ENCODE measurements at regions not wholly inside any gene's neighbourhood (a gene's known extent, or its start where the extent isn't known, plus 50 kb on each side); places are given as distances from the start of the nearest gene placed in this dataset.
"Not testable (repeated sequence)": the region's sequence is repeated elsewhere in the genome, so short reads cannot be mapped to it uniquely, and the experiment has no call there.

DNA sequence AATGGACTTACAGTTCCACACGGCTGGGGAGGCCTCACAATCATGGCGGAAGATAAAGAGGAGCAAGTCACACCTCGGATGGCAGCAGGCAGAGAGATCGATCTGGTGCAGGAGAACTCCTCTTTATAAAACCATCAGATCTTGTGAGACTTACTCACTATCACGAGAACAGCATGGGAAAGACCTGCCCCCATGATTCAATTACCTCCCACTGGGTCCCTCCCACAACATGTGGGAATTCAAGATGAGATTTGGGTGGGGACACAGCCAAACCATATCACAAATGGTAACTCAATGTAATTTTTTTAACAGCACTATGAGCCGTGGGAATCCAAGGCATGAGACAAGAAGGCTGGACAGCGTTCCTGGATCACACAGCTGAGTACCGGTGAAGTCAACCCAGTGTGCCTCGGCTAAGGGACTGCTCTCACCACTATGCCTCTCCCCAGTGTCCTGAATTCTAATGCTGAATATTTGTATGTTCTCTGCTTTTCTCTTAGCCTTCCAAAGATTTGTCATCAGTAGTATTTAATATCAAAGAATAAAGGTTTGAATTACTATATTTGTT, 84.3 kb downstream of the IRS2 start:
- DNase-seq = not testable (repeated sequence)

- DNase-seq = no peak
Observed at GRCh38 chr13:109700176-109700575, 86.2 kb downstream of the IRS2 start.

GRCh38 chr13:109699628-109700071, 86.7 kb downstream of the IRS2 start:
- no peak for DNase-seq

GRCh38 chr13:109698779-109699178, 87.6 kb downstream of the IRS2 start:
- DNase-seq = no peak

DNA sequence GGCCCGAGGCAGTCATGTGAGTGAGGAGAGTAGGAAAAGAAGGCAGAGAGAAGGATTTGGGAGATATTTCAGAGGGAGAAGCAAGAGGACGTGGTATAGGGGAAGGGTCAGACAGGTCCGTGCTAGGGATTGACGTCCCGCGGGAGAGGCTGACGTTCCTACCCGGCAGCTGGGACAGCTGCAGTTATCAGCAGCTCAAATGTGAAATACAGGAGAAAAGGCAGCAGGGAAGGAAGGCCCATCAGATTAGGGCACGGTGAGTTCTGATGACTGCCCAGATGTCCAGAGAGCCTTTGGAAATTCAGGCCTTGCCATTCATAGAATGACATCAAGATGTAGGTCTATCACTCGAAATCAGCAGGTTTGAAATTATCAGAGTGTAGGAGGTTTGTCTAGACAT, 88.4 kb downstream of the IRS2 start:
- no peak for DNase-seq

- no peak for DNase-seq
Observed at GRCh38 chr13:109695402-109696190, 90.8 kb downstream of the IRS2 start.

DNA sequence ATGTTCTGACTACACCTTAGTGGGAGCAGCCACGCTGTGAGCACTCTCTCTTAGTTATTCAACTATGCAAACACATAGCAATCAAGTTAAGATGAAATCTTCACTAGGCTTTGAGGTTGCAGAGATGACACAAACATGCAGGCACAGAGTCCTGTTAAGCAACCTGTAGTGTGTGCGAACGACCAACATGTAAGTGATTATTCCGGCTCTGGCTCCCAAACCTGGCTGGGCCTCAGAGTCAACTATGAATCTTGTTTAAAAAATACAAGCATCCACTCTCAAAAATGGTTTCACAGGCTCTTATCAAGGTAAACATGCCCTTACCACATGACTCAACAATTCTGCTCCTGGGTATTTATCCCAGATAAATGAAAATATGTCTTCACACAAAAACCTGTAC, 91.4 kb downstream of the IRS2 start:
- no peak for DNase-seq

DNA sequence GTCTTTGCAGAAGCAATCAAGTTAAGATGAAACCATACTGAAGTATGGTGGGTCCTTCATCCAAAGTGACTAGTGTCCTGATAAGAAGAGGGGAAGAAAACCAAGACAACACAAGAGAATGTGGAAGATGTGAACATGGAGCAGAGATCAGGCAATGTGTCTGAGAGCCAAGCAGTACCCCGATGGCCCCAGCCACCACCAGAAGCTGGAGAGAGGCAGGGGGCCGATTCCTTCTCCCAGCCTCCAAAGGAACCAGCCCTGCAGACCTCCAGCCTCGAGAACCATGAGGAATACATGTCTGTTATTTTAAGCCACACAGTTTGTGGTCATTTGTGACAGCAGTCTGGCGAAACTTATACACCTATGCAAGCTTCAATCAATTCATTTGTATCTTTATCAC, 93.2 kb downstream of the IRS2 start:
- no peak for DNase-seq

- DNase-seq = no peak
Observed at GRCh38 chr13:109691689-109692088, 94.7 kb downstream of the IRS2 start.

DNA sequence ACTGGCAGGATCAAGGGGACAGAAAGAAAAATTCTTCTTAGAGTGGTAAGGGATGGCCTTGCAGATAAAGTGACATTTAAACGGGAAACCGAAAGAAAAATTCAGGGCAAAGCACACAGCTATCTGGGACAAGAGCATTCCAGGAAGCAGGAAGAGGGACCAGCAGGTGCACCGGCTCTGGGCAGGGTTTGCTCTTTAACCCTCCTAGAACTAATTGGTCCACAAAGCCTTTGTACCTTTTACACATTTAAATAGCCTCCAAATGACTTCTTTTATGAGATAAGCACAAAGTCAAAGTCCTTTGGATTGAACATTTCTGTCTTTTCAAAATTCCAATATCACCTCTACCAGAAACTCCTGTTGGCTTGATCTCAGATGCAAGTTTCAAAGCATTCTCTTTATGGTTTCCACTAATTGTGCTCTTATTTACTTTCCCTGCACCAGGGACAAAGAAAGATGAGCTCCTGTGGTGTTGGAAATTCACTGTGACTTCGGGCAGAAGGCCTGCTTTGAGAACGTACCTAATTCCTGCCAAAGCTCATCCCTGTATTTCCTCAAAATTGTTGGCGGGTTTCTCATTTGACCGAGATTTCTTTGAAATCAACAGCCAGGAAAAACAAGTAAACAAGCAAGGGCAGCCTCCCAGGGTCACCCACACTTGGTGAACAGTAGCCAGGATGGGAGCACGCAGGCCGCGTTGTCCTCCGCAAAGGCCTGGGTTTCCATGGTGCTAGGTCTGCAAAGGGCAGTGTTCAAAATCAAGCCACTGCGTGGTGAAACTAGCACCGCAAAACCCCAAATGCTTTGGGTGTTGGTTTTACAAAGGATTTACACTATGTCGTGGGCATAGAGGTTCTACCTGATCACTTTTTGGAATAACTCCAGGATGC, 98.6 kb downstream of the IRS2 start:
- no peak for DNase-seq

DNA sequence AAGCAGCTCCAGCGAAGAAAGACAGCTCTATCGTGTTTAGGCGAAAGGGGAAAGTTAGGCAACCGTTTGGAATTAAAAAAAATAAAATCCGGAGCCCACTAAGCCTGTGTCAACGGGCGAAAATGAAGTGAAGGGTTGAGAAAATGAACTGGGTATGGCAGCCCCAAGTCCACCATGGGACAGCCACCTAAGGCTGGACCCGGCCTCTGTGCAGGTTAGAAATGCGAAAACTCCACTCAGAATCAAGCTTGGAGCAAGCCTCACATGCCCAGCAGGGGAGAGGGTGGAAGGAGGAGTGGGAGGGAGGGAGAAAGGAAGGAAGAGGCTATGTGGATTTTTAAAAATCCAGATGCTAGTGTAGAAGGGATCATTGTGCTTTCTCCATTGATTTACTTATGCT, 101.2 kb downstream of the IRS2 start:
- no peak for DNase-seq

GRCh38 chr13:109684824-109685202, 101.6 kb downstream of the IRS2 start:
- DNase-seq = no peak

- no peak for DNase-seq
Observed at GRCh38 chr13:109684084-109684823, 102.1 kb downstream of the IRS2 start.

- DNase-seq = no peak
Observed at GRCh38 chr13:109682534-109683244, 103.7 kb downstream of the IRS2 start.

DNA sequence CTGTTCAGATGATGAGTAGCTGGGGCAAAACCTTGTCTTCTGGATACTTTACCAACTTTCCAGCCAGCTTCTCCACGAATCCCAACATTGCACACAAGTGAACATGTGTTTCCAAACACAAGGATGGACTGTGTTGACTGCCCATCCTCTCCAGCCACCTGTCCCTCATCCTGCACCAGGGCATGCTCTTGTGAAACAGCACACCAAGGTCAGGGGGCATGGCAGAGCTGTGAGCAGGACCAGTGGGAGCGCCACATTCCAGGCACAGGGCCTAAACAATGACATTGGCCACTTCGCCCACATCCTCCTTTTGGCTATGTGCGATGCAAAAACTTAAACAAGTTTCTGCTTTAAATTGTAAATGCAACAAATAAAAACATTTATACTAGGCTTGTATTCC, 105.5 kb downstream of the IRS2 start:
- DNase-seq = no peak

DNA sequence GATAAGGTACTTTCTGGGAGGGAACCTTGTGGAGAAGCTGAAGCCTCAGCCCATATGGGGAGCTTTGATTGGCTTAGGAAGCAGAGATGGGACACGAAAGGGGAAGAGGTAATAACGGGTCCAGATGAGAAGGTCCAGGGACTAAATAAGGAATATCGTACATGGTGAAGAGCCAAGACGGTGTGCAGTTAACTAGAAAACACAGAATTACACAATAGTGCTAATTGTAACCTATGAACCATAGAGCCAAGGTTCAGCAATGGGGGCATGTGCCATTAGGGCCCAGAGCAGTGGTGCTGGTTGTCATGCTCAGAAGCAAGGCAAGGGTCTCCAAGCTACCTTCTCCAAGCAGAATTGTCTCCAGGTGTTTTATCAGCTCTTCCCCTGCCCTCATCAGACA, 106.1 kb downstream of the IRS2 start:
- DNase-seq = no peak

DNA sequence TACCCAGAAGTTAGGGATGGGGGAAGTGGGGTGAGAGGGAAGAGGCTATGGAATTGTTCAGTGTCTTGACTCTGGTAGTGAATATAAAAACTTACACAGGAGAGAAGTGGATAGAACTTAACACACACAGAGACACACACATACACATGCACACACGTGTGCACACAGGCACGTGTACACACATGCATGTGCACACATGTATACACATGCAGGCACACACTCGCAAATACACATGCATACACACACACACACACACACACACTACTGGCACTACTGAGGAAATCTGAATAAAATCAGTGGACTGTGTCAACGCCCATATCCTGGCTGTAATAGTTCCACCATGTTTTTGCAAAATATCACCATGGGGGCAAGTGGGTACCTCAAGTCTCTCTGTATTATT, 107.9 kb downstream of the IRS2 start:
- no peak for DNase-seq

GRCh38 chr13:109677206-109677605, 109.2 kb downstream of the IRS2 start:
- no peak for DNase-seq

- no peak for DNase-seq
Observed at GRCh38 chr13:109673477-109673876, 112.9 kb downstream of the IRS2 start.

GRCh38 chr13:109672545-109672944, 113.8 kb downstream of the IRS2 start:
- DNase-seq = no peak

GRCh38 chr13:109671919-109672318, 114.5 kb downstream of the IRS2 start:
- DNase-seq = no peak

DNA sequence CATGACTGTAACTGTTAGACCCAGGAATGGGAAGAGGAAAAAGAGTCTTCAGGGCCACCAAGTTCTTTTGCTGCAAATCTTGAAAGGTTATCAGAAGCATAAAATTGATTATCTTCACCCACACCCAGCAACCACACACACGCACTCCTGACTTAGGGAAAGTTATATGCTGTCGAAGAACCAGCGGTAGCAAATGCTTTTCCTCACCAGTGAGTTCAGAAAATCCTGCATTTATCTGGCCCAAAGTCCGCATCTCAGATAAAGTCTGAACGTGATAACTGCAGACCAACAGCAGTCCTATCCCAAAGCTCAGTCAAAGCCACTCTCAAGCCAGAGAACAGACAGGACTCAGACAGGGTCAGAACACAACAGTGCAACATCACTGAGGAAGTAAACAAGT, 115.6 kb downstream of the IRS2 start:
- DNase-seq = no peak

Data from central memory CD4-positive, alpha-beta T cell (primary cell).